Inflammatory macrophage treated with lipopolysaccharide for 1 hour (primary cell): ENCODE measurements at regions not wholly inside any gene's neighbourhood (a gene's known extent, or its start where the extent isn't known, plus 50 kb on each side); places are given as distances from the start of the nearest gene placed in this dataset.
"Not testable (repeated sequence)": the region's sequence is repeated elsewhere in the genome, so short reads cannot be mapped to it uniquely, and the experiment has no call there.

Experiments used
- DNase-seq, 2 donors: peaks; one replicate each; pipeline ENCODE4 v3.0.0-alpha.2; 2020 to 2022

- no peak for DNase-seq
Measured at GRCh38 chr20:57091748-57092111, 174.7 kb downstream of the BMP7 start.

DNA sequence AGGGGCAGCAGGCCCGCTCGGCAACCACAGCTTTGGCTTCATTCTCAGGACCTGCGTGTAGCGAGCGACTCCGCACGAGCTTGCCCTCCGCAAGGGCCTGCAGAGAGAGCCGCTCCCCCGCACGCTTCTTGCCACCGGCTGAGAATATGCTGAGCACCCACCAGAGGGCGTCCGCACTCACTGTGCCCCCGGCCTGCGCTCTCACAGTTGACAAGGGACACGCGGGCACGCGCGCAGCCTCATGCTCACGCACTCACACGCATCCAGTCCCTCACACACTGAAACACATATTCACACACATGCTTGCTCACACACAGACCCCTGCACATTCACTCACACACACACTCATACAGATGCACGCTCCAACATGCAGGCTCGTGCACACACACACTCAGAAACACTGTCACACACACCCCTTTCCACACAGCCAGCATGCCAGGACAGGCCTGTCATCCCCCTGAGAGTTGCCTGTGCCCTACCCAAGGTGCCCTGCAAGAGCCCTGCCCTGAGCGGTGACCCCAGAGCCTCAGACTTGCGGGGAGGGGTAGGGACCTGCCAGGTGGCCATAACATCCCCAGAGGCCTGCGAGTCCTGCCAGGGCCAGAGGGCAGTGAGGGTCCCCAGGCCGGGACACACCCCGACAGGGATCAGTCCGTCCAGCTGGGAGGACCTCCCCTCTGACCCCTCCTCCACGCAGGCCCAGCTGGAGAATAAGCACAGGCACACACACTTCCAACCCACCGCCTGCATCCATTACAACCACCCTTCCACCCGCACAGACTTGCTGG is 174.1 kb downstream of the BMP7 start:
- peak; percentile 24 to 64 for DNase-seq

DNA sequence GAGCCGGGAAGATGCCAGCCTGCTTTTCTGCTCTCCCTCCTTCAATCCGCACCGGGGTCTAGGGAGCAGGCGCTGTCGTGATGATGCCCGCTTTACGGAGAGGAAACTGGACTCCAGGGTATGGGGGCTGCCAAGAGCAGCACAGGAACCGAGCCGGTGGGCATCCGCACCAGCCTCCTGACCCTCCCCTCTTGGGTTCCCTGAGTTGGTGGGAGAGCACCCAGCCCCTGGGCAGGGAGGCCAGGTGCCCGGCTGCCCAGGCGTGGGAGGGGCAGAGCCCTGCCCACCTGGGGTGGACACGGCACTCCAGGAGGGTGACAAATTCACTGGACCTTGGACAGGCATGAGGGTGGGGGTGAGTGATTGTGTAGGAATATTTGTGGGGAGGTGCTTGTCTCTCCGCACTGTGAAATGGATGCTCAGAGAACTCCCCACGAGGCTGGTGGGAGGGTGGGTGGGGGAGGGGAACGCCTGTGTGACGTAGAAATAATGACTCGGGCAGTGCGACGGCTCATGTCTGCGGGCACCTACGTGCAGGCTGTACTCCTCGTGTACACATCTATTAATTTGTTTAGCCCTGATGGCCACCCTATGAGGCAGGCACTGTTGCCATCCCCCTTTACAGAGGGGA is 173.4 kb downstream of the BMP7 start:
- DNase-seq, result no peak

DNA sequence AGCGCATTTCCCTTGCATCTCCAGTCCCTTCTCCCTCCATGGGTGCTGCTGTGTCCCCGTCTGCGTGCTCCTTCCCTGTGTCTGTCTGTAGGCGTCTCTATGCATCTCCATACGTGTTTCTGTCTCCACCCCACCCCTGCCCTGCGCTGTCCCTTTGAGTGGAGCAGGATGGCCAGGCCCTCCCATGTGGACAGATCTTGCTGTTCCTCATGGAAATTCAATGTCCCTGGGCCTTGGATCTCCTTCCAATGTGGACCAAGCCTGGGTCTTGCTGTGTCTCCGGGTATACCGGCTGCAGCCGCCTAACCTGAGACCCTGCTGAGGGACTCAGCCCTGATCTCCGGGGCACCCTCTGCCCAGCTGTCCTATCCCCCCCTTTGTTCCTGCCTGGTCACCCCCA is 172.7 kb downstream of the BMP7 start:
- DNase-seq, result no peak

GRCh38 chr20:57094252-57094891 is 172.1 kb downstream of the BMP7 start:
- no peak for DNase-seq

DNA sequence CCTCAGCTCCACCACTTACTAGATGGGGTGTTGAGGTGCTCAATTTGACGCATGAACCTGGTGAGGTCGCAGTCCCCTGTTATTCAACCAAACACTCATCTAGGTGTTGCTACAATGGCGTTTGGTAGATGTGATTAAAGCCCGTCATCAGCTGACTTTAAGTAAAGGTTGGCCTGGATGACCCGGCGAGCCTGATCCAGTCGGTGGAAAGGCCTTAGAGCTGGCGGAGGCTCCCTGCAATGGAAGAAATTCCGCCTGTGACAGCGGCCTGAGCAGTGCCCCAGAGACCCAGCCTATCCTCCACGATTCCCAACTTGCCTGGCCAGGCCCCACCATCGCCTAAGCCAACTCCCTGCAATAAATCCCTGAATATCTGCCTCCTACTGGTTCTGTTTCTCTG is 171.4 kb downstream of the BMP7 start:
- DNase-seq, result no peak

GRCh38 chr20:57095426-57095825 is 171.0 kb downstream of the BMP7 start:
- DNase-seq, result no peak

- no peak for DNase-seq
Measured at GRCh38 chr20:57097245-57097915, 169.1 kb downstream of the BMP7 start.

- DNase-seq, result no peak
Measured at GRCh38 chr20:57102160-57102559, 164.3 kb downstream of the BMP7 start.

GRCh38 chr20:57102566-57102965 is 163.9 kb downstream of the BMP7 start:
- no peak for DNase-seq

DNA sequence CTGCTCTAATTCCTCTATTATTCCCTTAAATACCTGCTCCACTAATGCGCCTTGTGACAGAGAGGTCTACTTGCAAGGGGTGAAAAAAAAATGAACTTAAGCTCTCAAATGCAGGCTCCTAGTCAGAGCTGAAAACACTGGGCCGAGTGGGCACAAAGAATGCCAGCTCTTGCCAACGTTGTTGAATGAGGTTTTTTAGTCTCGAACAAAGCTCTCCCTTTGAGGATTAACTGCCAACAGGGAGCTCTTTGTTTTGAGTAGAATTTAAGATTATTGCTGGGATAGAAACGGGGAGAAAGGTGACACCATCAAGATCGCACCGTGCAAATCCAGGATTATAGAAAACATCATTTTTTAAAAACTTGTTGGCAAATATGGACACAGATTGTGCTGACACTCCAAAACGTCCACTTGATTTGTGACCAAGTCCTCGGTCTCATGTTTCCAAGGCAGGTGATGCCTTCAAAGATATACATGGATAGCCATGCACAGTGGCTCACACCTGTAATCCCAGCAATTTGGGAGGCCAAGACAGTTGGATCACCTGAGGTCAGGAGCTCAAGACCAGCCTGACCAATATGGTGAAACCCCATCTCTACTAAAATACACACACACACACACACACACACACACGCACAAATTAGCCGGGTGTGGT is 163.2 kb downstream of the BMP7 start:
- no peak for DNase-seq

DNA sequence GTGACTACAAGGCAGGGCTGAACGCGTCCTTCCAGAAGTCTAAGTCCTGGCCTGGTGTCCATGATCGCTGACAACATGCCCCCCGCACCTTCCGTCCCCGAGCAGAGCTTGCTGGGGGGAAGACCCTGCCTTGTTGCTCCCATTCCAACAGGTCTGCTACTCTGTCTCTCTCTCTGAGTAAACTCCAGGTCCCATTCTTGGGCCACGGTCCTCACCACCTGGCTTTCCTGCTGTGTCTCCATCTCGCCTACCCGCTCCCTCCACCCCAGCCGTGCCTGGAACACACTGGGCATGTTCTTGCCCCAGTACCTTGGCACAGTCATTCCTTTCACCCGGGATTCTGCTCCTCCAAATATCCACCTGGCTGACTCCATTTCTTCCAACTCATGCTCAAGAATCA is 162.3 kb downstream of the BMP7 start:
- no peak for DNase-seq

DNA sequence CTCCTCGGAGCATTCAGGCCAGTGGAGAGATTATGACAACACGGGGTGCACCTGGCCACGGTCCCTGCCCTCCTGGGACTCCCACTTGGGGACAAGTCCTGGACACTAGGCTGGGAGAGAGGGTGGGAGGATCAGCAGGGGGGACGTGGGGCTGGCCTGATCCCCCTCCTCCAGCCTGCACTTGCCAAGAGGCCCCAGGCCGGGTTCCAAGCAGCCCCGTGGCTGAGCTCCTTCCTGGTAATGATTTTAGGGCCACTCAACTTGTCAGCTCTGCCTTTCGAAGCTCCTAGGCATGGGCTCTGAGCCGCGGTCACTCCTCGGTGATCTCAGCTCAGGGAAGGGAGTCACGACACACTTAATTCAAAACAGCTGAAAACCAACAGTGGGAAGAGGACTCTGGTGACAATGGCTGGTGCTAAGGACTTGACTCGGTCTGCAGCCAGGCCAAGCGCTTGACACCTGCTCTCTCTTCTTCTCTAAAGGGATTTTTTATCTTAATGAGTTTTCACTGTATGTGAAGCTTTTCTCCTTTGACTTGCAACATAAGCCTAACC is 161.7 kb downstream of the BMP7 start:
- no peak for DNase-seq

DNA sequence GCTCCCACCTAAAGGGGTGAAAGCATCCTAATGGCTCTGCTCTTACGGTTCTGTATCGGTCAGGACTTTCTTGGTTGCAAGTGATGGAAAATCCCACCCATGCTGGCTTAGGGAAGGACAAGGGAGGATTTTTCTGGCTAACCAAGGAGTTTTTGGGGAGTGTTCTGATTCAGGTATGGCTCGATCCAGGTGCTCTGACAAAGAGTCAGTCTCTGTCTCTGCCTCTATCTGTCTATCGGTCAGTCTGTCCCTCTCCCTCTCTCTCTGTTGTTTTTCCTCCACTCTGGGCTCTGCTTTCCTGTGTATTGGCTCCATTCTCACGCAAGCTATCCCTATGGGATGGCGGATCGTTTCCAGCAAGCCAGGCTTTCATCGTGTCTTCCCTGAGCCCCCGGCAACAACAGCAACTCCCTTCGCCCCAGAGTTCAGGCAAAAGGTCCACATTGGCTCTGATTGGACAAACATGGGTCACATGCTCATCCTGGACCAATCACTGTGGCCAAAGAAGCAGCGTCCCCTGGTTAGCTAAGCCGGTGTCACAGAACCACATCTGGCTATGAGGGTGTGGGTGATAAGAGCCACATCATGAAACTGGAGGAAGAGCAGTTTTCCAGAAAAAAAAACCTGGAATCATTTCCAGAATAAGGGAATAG is 160.3 kb downstream of the BMP7 start:
- DNase-seq, result no peak

DNA sequence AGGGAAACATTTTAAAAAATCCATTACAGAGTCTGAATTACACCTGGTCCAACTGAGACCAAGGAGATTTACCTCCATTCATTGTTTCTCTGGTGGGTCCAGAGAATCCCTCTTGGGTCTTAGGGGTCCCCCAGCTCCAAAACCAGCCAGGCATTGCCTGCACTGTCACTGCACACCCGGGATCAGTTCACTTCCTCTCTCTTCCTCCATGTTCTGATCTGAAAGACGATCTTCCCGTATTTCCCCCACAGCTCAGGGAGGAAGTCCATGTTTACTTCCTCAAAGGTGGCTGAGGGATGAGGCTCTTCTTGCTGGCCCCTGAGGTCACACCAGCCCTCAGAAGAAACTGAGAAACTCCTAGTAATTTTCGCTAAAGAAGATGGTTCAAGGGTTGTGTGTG is 159.7 kb downstream of the BMP7 start:
- DNase-seq, result peak; percentile 1 to 22

GRCh38 chr20:57107208-57107607 is 159.2 kb downstream of the BMP7 start:
- no peak for DNase-seq

DNA sequence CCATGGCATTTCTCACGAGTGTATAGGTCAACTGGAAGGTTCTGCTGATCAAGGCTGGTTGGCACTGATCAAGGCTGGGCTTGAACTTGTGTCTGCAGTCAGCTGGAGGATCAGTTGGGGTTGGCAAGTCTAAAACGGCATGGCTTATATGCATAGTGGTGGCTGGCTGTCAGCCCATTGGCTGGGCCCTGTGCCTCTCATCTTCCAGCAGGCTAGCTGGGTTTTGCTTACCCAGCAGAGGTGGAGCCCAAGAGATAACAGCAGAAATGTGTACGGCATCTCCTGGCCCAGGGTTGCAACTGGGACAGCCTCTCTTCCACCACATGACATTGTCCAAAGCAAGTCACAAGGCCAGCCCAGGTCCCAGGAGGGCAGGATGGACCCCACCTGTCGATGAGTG is 158.2 kb downstream of the BMP7 start:
- DNase-seq, result no peak

GRCh38 chr20:57108742-57109570 is 157.5 kb downstream of the BMP7 start:
- DNase-seq, result no peak

DNA sequence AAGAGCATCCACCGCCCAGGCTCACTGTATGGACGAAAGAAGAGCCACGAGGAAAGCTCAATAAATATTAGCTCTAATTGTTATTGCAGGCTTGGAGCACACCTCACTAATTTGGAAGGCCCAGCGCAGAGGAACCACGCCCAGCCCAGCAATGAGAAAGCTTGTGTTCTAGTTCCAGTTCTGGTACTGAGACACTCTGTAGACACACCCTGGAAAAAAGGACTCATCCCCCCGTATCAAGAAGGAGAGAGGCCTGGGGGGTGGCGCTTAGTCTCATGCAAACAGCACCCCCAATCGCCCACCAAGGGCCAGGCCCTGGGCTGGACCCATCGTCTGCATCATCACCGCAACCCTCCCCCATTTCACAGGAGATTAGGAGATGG is 156.9 kb downstream of the BMP7 start:
- DNase-seq, result no peak

- DNase-seq, result not testable (repeated sequence)
Measured at GRCh38 chr20:57110121-57111027, 156.1 kb downstream of the BMP7 start.
